CD4-positive, alpha-beta T cell treated with Interleukin-15 for 4 hours (primary cell): ENCODE measurements at regions not wholly inside any gene's neighbourhood (a gene's known extent, or its start where the extent isn't known, plus 50 kb on each side); places are given as distances from the start of the nearest gene placed in this dataset.
"Not testable (repeated sequence)": the region's sequence is repeated elsewhere in the genome, so short reads cannot be mapped to it uniquely, and the experiment has no call there.

Experiments
- DNase-seq: peaks from one replicate; pipeline ENCODE4 v3.0.0-alpha.2; 2020; ENCODE audit warnings: low spot score

DNA sequence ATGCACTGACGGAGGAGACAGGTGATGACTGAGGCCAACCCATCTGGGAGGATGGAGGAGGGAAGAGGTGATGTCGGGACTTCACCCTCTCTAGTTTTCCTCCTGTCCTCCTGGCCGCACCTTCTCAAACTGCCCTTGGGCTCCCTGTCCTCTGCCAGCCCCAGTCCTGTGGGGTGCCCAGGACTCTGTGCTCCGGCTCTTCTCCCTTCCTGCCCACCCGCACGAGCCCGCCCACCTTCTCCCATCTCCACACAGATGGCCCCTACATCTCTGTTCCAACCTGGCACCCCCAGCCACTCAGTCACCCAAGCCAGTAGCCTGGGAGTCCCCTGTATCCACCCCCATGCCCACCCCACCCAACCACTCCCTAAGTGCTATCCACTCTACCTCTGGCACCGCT is 206.7 kb upstream of the LINGO1 start:
- no peak for DNase-seq

DNA sequence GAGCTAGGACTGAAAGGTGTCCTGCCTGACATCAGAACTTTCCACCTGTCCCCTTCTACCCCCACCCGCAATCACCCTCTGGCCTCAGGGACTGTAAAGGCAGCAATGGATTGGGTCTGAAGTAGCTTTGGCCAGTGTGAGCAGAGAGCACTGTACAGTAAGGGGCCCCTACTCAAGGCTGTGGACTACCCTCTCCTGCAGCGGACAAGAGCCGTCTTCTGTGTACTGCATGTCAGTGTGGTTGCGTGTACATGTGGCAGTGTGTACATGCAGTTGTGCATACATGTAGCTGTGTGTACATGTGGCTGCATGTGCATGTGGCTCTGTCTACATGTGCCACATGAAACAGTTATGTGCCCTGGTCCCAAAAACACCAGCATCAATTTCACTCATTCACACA is 205.9 kb upstream of the LINGO1 start:
- DNase-seq, result no peak

DNA sequence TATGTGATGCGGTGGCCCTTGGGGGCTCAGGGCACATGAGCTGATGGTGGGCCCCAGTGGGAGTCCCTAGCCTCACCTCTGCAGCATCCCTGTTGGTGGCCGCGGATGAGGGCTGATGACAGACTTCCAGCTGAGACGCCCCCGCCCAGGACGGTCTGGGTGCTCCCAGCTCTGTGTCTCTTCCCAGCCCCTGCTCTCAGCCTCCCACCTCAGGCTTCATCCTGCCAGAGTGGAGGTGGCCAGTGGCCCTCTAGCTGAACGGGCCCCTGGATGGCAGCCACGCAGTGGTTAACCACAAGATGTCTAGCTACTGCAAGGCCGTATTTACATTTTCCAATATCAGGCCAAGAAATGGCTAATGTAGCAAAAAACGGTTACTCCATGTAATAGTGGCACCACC is 205.3 kb upstream of the LINGO1 start:
- no peak for DNase-seq

DNA sequence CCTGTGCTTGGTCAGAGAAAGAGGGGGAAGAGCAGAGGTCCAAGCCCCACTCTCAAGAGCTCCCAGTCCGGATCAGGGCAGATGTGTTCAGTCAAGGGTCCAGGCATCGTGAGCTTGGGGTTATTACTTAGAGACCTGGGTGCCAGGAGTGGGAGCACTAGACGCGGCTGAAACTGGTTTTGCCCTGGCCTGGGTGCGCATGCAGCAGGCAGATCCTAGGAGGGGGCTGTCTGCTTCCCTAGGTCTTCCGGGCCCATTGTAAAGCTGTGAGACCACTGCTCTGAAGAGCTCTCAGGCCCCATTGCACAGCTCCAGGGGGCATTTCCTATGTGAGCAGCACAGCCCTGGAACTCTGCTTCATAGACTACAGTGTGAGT is 204.9 kb upstream of the LINGO1 start:
- DNase-seq, result no peak

- no peak for DNase-seq
Measured at GRCh38 chr15:77836906-77837648, 204.4 kb upstream of the LINGO1 start.

GRCh38 chr15:77836121-77836692 is 203.5 kb upstream of the LINGO1 start:
- no peak for DNase-seq

DNA sequence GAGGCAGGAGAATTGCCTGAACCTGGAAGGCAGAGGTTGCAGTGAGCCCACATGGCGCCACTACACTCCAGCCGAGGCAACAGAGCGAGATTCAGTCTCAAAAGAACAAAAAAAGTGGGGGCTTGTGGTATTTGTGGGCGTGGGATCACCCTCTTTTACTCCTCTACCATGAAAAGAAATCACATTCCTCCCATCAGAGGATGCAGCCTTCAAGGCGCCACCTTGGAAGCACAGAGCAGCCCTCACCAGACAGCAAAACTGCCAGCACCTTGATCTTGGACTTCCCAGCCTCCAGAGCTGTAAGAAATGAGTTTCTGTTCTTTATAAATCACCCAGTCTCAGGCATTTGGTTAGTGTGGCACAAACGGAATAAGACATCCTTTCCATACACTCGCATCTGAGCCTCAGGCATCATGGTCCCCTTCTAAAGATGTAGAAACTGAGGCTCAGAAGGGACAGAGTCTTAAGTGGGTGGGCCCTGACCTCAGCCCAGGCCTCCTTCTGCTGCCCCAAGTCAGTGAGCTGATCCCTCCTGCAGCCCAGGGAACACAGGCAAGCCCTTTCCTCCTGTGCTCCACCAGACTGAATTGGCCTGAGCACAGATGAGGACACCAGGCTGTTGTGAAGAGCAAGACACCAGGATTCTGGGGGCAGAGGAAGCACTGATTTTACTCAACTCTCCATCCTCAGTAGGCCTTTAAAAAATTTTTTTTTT is 201.7 kb upstream of the LINGO1 start:
- DNase-seq, result no peak

DNA sequence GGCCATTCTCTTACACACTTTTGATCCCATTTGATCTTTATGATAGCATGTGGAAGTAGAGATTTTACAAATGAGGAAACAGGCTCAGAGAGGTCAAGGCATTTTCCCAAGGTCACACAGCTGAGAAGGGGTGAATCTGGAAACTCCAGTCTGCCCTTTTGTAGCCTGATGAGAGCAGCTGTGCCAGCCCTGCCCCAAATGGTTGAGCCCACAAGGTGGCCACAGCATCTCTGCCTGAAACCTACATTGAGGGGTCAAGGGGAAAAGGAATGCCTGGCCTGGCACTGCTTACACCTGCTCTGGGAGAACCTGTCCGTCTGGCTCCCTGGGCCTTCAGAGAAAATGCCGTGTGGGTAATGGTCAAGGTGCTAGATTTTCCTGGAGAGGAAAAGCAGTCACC is 200.2 kb upstream of the LINGO1 start:
- DNase-seq, result no peak

- no peak for DNase-seq
Measured at GRCh38 chr15:77831986-77832385, 199.3 kb upstream of the LINGO1 start.

- no peak for DNase-seq
Measured at GRCh38 chr15:77830051-77830468, 197.3 kb upstream of the LINGO1 start.

DNA sequence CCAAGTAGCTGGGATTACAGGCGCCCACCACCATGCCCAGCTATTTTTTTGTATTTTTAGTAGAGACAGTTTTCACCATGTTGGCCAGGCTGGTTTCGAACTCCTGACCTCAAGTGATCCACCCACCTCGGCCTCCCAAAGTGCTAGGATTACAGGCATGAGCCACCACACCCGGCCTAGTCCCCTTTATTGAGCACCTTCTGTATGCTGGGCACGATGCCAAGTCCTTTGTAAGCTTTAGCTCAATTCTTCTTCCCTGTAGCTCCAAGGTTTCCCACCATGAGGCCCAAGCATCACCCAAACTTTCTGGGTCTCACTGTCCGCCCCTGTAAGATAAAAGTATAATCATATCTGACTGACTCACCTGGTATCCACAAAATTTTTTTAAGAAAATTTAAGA is 196.6 kb upstream of the LINGO1 start:
- not testable (repeated sequence) for DNase-seq

GRCh38 chr15:77827860-77828259 is 195.1 kb upstream of the LINGO1 start:
- no peak for DNase-seq

- DNase-seq, result no peak
Measured at GRCh38 chr15:77826006-77826695, 193.4 kb upstream of the LINGO1 start.

DNA sequence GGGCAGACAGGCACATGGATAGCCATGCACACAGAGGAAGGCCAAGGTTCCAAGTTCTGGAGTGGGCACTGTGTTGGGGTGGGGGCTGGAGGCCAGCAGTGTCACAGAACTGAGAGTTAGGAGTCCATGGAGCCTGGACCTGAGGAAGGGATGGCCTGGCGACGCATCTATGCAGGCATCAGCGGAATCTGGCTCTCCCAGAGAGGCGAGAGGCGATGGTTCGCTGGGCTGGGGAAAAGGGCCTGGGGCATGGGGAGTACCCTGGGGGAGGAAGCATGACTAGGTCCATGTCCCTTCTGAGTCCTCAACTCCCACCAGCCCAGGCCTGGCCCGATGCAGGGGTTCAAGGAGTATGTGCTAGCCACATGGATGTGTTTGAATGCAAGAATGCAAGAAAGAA is 192.8 kb upstream of the LINGO1 start:
- DNase-seq, result no peak

DNA sequence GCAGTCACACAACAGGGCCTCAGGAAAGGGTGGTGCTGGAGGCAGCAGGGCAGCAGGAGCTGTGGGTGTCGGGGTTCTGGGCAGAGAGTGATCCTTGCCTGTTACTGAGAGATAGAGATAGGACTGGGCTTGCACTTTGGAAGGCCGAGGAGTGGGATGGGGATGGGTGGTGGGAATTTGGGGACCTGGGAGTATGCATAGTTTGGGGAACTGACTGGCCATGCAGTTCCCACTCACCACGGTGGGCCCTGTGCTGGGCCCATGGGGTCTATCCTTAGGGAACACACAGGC is 192.5 kb upstream of the LINGO1 start:
- DNase-seq, result no peak

- DNase-seq, result no peak
Measured at GRCh38 chr15:77824361-77825251, 191.9 kb upstream of the LINGO1 start.

DNA sequence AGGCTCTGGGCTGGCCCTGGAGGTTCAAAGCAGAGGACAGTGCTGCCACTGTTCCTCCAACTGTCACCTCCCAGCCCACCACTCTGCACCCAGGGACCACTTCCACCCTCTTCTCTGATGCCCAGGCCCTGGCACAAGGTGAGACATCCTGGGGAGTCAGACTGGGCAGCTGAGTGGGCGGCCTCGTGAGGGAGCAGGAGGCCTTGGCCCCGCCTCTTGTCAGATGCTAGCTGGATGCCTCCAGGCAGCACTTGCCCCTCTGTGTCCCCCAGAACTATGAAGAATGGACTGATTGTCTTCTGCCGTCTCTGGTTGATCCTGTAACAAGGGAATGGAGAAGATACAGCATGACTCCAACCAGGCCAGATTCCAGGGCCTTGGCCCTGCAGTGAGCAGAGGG is 191.0 kb upstream of the LINGO1 start:
- no peak for DNase-seq

DNA sequence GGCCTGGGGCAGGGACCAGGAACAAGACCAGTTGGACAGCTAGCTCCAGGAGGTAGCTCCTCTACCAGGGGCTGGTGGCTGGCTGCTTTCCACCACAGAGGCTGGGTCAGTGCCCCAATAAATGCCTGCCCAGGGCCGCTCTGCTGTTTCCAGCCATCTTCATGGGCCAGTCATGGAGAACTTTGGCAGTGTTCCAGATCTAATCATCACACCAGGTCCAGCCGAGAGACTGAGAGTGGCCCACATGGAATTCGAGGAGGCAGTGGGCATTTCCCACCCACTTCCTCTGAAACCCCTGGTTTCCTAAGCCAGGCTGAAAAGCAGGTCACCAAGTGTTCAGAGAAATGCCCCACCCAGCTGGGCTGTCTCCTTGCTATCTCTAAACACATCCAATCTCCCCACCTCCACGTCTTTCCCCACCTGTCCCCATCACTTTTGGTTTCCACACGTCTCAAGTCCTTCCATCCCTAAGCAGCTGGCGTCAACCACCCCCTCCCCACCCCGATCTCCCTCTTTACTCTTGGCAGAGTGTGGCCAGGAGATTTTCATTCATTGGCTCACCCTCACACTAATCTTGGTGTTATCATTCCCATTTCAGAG is 190.0 kb upstream of the LINGO1 start:
- DNase-seq, result no peak

- no peak for DNase-seq
Measured at GRCh38 chr15:77821959-77822256, 189.2 kb upstream of the LINGO1 start.

DNA sequence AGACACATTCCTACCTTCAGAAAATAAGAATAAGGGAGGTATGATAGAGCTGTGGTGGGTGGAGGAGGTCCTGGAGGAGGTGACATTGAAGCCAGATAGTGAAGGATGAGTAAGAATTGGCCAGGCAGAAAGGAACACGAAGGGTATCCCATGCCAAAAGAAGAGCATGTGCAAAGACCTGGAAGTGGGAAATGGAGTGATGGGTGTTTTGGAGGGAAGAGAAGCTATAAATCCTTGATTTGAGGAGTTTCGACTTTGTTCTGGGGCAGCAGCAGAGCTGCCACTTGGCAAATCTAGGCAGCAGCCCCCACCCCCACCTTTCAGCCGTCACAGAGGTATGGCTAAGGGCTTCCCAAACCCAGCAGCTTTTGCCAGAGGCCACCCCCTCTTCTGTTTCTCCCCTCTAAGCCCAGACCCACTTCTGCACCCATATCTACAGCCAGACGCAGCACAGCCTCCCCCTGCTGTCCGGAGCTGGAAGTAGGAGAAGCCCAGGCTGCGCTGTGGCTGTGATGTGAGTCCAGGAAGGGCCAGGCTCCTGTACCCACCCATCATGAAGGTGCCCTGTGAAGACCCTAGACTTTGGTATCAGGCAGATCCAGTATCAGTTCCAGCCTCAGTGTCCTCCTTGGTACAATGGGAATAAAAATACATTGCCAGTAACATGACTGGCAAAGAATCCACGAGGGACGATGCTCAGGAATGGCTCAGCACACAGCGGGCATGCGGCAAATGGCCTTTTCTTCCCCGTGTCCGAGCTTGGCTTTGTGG is 188.7 kb upstream of the LINGO1 start:
- no peak for DNase-seq
